ENCODE measurements at regions not wholly inside any gene's neighbourhood (a gene's known extent, or its start where the extent isn't known, plus 50 kb on each side); places are given as distances from the start of the nearest gene placed in this dataset.

- TF ChIP-seq, protein P1, sequence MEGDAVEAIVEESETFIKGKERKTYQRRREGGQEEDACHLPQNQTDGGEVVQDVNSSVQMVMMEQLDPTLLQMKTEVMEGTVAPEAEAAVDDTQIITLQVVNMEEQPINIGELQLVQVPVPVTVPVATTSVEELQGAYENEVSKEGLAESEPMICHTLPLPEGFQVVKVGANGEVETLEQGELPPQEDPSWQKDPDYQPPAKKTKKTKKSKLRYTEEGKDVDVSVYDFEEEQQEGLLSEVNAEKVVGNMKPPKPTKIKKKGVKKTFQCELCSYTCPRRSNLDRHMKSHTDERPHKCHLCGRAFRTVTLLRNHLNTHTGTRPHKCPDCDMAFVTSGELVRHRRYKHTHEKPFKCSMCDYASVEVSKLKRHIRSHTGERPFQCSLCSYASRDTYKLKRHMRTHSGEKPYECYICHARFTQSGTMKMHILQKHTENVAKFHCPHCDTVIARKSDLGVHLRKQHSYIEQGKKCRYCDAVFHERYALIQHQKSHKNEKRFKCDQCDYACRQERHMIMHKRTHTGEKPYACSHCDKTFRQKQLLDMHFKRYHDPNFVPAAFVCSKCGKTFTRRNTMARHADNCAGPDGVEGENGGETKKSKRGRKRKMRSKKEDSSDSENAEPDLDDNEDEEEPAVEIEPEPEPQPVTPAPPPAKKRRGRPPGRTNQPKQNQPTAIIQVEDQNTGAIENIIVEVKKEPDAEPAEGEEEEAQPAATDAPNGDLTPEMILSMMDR (IDR thresholded peaks at IDR 0.05), result no peak
- no peak for TF ChIP-seq POLR2A (IDR thresholded peaks at IDR 0.05)
- no peak for TF ChIP-seq POLR2AphosphoS5 (IDR thresholded peaks at IDR 0.05)
- no peak for TF ChIP-seq EP300 (IDR thresholded peaks at IDR 0.05; ENCODE audit: low read depth)
Observed at GRCh38 chr17:77509599-77509998, 368.8 kb downstream of the SEC14L1 start.

All from transverse colon (tissue), 4 donors.